Astrocyte of the hippocampus (primary cell): ENCODE measurements at regions not wholly inside any gene's neighbourhood (a gene's known extent, or its start where the extent isn't known, plus 50 kb on each side); places are given as distances from the start of the nearest gene placed in this dataset.

Experiments
- DNase-seq: peaks from one replicate; pipeline ENCODE4 v3.0.0; 2011; ENCODE audit warnings: low read depth, low spot score

- no peak for DNase-seq
Observed at GRCh38 chr4:110675426-110675825, 52.5 kb upstream of the PITX2 start.

GRCh38 chr4:110676241-110676640 lies 53.4 kb upstream of the PITX2 start:
- DNase-seq: peak; percentile 19

GRCh38 chr4:110678517-110679227 lies 55.8 kb upstream of the PITX2 start:
- DNase-seq: no peak

DNA sequence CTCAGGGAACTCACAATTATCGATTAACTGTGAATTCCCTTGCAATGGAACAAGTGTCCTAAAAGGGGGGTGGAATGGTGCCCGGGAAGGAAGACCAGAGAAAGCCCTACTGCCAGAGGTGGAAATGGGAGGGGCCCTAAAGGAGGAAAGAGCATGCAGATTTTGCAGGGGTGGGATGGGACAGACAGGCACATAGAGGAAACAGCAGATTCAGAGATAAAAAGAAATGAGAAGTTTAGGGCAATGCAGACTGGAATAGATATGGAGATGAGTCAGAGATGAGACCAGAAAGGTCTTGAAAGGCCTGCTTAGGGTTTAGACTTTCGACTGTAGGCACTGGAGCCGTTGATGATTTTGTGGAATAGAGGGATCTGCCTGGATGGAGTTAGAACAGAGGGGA lies 57.4 kb upstream of the PITX2 start:
- no peak for DNase-seq

GRCh38 chr4:110681381-110681780 lies 58.5 kb upstream of the PITX2 start:
- peak; percentile 22 for DNase-seq

- no peak for DNase-seq
Observed at GRCh38 chr4:110682311-110682710, 59.4 kb upstream of the PITX2 start.

- DNase-seq: no peak
Observed at GRCh38 chr4:110683601-110684000, 60.7 kb upstream of the PITX2 start.

DNA sequence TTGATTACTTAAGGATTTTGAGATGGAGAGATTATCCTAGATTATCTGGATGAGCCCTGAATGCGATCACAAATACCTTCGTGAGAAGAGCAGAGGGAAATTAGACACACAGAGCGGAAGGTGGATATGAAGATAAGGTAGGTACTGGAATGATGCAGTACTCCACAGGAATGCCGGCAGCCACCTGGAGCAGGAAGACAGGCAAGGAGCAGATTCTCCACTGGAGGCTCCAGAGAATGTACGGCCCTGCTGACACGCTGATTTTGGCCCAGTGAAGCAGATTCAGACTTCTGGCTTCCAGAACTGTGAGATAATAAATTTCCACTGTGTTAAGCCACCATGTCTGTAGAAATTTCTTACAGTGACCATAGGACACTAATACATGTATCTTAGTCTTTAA lies 79.4 kb upstream of the PITX2 start:
- DNase-seq: no peak

- no peak for DNase-seq
Observed at GRCh38 chr4:110704748-110705439, 82.0 kb upstream of the PITX2 start.

- no peak for DNase-seq
Observed at GRCh38 chr4:110705440-110705782, 82.5 kb upstream of the PITX2 start.

DNA sequence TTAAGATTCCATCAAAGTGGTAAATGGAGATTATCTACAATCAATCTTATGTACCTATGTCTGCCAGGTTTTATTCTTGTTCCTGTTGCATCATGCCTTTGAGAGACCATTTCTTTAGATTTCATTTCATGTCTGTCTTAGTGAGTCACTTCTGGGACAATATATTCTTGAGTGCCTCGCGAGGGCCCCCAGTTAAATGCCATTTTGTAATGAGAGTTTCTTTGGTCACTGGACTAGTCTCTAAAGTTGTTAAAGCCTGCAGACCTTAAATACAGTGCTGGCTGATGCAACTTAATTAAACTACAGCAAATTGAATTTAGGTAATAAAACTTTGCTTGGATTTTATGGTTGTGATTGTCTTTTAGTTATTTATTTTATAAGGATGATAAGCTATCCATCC lies 87.2 kb upstream of the PITX2 start:
- no peak for DNase-seq

GRCh38 chr4:110712486-110712885 lies 89.6 kb upstream of the PITX2 start:
- no peak for DNase-seq

DNA sequence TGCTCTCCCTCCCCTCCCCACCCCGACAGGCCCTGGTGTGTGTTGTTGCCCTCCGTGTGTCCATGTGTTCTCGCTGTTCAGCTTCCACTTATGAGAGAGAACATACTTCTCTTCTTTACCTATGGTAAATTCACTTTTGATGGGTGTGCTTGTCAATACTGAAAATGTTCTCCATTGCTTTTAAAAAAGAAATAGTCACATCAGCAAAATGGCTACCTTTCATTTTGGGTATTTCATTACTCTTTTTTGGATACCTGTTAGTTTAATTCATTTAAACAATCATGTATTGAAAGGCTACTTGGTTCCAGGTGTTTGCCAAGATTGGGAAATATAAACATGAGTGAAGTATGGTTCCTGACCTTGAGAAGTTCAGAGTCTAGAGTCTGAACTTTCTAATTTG lies 107.4 kb upstream of the PITX2 start:
- no peak for DNase-seq

- DNase-seq: no peak
Observed at GRCh38 chr4:110733901-110734300, 111.0 kb upstream of the PITX2 start.

GRCh38 chr4:110735686-110736085 lies 112.8 kb upstream of the PITX2 start:
- no peak for DNase-seq

GRCh38 chr4:110737931-110738330 lies 115.1 kb upstream of the PITX2 start:
- DNase-seq: no peak

DNA sequence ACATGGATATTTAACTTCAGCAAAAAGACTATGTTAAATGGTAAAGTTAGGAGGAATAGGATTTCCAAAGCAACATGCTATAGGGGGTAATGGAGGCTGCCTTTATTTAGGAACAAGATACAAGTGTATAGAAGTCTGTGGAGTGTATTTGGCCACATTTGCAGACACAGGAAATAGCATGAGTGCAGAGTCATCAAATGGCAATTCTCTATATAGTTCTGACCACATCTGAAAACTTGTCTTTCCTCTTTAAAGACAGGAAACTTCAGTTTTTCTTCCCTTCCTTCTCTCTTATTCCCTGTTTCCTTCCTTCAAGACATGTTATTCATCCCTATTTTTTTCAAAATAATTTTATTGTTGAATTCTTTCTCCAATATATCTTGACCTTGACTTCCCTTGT lies 119.3 kb upstream of the PITX2 start:
- no peak for DNase-seq

- no peak for DNase-seq
Observed at GRCh38 chr4:110748071-110748470, 125.2 kb upstream of the PITX2 start.

- DNase-seq: no peak
Observed at GRCh38 chr4:110751183-110751582, 128.3 kb upstream of the PITX2 start.

- DNase-seq: no peak
Observed at GRCh38 chr4:110751986-110752385, 129.1 kb upstream of the PITX2 start.

DNA sequence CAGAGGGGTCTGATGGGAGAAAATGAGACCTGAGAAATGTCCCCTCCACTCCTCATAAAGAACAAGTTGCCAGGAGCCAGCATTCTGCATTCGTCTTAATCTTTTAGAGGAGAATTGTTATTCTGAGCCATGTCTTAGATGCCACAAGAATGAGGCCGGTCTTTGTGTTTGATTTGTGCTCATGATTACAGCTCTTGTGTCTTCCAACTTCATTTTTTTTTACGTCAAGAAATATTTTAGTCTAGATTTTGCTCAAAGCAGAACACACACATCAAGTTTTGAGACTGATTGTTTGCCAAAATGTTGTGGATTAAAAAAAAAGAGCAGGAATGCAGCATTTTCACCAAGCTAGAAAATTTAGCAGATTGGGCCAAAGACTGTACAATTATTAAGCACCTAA lies 130.6 kb upstream of the PITX2 start:
- DNase-seq: peak; percentile 63

GRCh38 chr4:110754716-110755115 lies 131.8 kb upstream of the PITX2 start:
- peak; percentile 33 for DNase-seq

DNA sequence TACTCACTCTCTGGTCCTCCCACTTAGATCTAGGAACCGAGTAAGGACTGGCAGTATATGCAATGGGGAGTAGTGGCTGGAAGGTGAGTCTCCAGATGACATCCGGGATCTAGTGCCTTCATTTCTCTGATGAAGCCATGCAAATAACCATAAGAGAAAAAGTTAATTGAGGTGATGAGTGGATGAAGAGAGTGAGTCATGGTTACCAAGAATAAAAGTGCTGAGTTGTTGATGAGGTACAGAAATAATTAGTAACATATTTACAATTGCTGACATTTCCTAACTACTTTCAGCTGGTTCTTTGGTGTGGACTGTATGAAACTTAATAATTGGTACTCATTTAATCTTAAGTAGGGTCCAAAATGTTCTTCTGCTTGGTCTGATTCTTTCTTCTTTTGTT lies 146.7 kb upstream of the PITX2 start:
- DNase-seq: no peak

DNA sequence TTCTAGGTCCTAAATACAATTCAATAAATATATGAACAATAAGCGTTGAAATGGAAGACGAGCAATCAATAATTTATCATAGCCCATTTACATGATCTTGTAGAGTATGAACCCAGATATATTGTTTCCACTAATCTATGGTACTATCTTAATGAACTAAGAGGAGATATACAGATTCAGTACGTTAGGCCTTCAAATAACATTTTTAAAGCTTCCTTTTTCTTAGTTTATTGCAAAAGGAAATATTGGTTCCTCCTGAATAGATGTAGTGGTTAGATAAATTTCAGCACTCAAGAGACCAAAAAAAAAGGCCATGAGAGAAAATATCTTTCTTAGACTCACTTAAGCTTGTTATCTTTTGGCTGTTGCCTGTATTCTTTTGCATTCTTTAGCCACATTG lies 147.5 kb upstream of the PITX2 start:
- DNase-seq: no peak
